RWPE2 (cell line): ENCODE measurements at regions not wholly inside any gene's neighbourhood (a gene's known extent, or its start where the extent isn't known, plus 50 kb on each side); places are given as distances from the start of the nearest gene placed in this dataset.

ENCODE experiments used
- ATAC-seq: fragments of 200-7000 bp; cut with Tn5 transposase; 3 replicates; pipeline ENCODE4 v1.9.1; 2021; ENCODE audit warnings: low read depth
- DNase-seq: peaks from one replicate; pipeline ENCODE4 v3.0.0-alpha.2; 2020; ENCODE audit warnings: low spot score
- H3K27ac ChIP-seq: fragments of 450-650 bp; 2 replicates; pipeline ENCODE4 v1.5.1; 2017; ENCODE audit warnings: mild to moderate bottlenecking; ENCODE audit not compliant: poor library complexity, severe bottlenecking
- H3K27me3 ChIP-seq: fragments of 250-450 bp; sonication (Bioruptor Pico); 2 replicates; pipeline ENCODE4 v1.5.1; 2021; ENCODE audit warnings: mild to moderate bottlenecking, moderate library complexity; ENCODE audit not compliant: insufficient read depth, poor library complexity, severe bottlenecking
- H3K36me3 ChIP-seq: fragments of 250-450 bp; sonication (Bioruptor Pico); 2 replicates; pipeline ENCODE4 v1.5.1; 2020; ENCODE audit warnings: low read depth, mild to moderate bottlenecking, moderate library complexity
- H3K4me1 ChIP-seq: fragments of 250-450 bp; sonication (Bioruptor Pico); 2 replicates; pipeline ENCODE4 v1.5.1; 2021; ENCODE audit warnings: mild to moderate bottlenecking, moderate library complexity; ENCODE audit not compliant: insufficient read depth, poor library complexity, severe bottlenecking
- H3K4me3 ChIP-seq: fragments of 250-450 bp; sonication (Bioruptor Pico); 2 replicates; pipeline ENCODE4 v1.5.1; 2021; ENCODE audit warnings: mild to moderate bottlenecking, moderate library complexity; ENCODE audit not compliant: severe bottlenecking
- H3K9me3 ChIP-seq: fragments of 250-450 bp; sonication (Bioruptor Pico); 2 replicates; pipeline ENCODE4 v1.5.1; 2021; ENCODE audit warnings: mild to moderate bottlenecking, moderate library complexity; ENCODE audit not compliant: severe bottlenecking
- CTCF ChIP-seq: fragments of 450-650 bp; IDR thresholded peaks from one replicate; pipeline ENCODE4 v1.5.1; 2017; ENCODE audit warnings: mild to moderate bottlenecking, moderate library complexity; ENCODE audit not compliant: poor library complexity, severe bottlenecking

GRCh38 chr14:101048766-101049165 is 145.2 kb upstream of the RTL1 start:
- no peak overlapping the region for H3K4me3 ChIP-seq
- H3K4me1 ChIP-seq, result no peaks in the 10 kb centered on the region
- H3K27me3 ChIP-seq, result no peaks in the 10 kb centered on the region
- no peaks in the 10 kb centered on the region for H3K36me3 ChIP-seq
- DNase-seq, result no peak
- TF ChIP-seq CTCF, result no peak
- no peak for ATAC-seq
- H3K27ac ChIP-seq, result no peak overlapping the region
- H3K9me3 ChIP-seq, result no peaks in the 10 kb centered on the region

- H3K36me3 ChIP-seq, result no peaks in the 10 kb centered on the region
- ATAC-seq, result no peak
- H3K4me1 ChIP-seq, result no peaks in the 10 kb centered on the region
- no peak overlapping the region for H3K27ac ChIP-seq
- H3K9me3 ChIP-seq, result no peaks in the 10 kb centered on the region
- H3K27me3 ChIP-seq, result no peaks in the 10 kb centered on the region
- DNase-seq, result no peak
- no peak for TF ChIP-seq CTCF
- H3K4me3 ChIP-seq, result no peak overlapping the region
Observed at GRCh38 chr14:101049511-101049910, 146.0 kb upstream of the RTL1 start.

GRCh38 chr14:101049942-101050341 is 146.4 kb upstream of the RTL1 start:
- Histone ChIP-seq H3K36me3 (no peaks in the 10 kb centered on the region), H3K4me3 (no peak overlapping the region), H3K27ac (no peak overlapping the region), H3K27me3 (no peaks in the 10 kb centered on the region), H3K4me1 (no peaks in the 10 kb centered on the region), H3K9me3 (no peaks in the 10 kb centered on the region)
- TF ChIP-seq CTCF, result no peak
- ATAC-seq, result no peak
- no peak for DNase-seq

- Histone ChIP-seq H3K27ac (no peak overlapping the region), H3K4me3 (no peak overlapping the region), H3K9me3 (no peaks in the 10 kb centered on the region), H3K27me3 (no peaks in the 10 kb centered on the region), H3K4me1 (no peaks in the 10 kb centered on the region), H3K36me3 (0 out of 2 replicates have a peak, but pooled peaks cover 6% of the 10 kb centered on the region)
- no peak for ATAC-seq
- no peak for TF ChIP-seq CTCF
- no peak for DNase-seq
Observed at GRCh38 chr14:101050901-101051490, 147.5 kb upstream of the RTL1 start.

- Histone ChIP-seq H3K27me3 (no peaks in the 10 kb centered on the region), H3K4me3 (no peak overlapping the region), H3K4me1 (peaks cover 5% of the 10 kb centered on the region), H3K36me3 (peaks cover 9% of the 10 kb centered on the region; the same call in 1 of the 2 replicates), H3K27ac (no peak overlapping the region), H3K9me3 (peaks cover 4% of the 10 kb centered on the region)
- ATAC-seq, result no peak
- no peak for TF ChIP-seq CTCF
- DNase-seq, result no peak
Observed at GRCh38 chr14:101054671-101055070, 151.1 kb upstream of the RTL1 start.
